Globus pallidus (tissue), 1 donor: ENCODE measurements at regions not wholly inside any gene's neighbourhood (a gene's known extent, or its start where the extent isn't known, plus 50 kb on each side); places are given as distances from the start of the nearest gene placed in this dataset.

Experiments used
- DNase-seq: peaks from one replicate; pipeline ENCODE4 v3.0.0-alpha.2; 2015; ENCODE audit warnings: low spot score

DNA sequence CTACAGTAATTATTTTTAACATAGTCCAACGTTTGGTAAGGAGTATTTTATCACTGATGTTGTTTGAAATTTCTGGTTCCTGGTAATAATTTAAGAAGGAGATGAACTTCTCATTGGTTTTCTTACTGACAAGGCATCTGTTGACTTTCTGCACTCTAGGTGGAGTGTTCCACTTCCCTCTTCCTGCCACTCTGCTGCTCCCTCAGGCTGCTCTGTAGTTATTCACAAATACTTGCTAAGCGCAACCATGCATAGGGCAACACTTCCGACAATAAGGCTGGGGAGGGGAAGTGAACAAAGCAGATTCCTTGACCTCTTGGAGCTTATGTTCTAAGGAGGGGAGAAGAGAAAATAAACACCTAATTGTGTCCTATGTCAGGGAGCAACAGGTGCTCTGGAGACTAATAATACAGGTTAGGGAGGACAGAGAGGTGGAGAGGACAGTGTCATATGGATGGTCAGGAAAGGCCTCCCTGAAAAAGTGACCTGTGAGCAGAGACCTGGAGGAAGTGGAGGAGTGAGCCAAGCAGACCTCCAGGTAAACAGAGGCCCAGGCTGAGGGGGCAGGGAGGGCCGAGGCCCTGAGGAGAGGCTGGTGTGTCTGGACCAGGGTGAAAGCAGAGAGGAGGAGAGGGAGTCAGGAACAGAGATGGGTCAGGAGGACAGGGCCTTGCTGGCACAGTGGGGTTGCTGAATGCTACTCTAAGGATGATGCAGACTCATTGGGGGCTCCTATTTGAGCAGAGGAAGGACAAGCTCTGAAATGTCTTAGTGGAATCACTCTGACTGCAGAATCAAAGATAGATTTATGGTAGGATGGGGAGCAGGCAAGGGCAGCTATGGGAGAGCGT is 134.8 kb upstream of the SLC24A3 start:
- no peak for DNase-seq

DNA sequence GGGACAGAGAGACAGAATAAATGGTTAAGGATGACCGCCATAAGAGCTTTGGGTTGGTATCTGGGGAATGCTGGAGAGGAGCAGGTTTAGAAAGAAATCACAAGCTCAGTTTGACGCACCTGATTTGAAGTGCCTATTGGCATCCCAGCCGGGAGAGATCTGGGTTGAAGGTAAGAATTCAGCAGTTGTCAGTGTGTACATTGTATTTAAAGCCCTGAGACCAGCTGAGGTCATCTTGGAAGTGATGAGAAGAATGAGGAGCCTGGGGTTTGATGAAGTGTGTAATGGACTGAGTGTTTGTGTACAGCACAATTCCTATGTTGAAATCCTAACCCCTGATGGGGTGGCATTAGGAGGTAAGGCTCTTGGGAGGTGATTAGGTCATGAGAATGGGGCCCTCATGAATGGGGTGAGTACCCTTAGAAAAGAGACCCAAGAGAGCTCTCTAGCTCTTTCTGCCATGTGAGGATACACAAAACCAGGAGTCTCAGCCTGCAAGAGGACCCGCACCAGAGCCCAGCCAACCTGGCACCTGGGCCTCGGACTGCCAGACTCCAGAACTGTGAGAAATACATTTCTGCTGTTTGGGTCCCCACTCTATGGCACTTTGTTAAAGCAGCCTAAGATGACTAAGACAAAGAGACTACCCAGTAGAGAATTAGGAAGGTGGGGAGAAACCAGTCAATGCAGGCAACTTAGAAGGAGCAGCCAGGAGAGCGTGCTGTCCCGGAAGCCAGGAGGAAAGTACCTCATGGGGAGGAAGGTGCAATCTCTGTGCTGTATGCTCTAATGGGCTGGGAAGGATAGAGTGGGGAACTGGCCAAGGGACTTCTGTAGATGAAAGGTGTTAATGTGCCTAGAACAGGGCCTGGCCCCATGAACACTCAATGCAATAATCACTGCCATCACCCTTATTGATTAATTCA is 133.7 kb upstream of the SLC24A3 start:
- no peak for DNase-seq

DNA sequence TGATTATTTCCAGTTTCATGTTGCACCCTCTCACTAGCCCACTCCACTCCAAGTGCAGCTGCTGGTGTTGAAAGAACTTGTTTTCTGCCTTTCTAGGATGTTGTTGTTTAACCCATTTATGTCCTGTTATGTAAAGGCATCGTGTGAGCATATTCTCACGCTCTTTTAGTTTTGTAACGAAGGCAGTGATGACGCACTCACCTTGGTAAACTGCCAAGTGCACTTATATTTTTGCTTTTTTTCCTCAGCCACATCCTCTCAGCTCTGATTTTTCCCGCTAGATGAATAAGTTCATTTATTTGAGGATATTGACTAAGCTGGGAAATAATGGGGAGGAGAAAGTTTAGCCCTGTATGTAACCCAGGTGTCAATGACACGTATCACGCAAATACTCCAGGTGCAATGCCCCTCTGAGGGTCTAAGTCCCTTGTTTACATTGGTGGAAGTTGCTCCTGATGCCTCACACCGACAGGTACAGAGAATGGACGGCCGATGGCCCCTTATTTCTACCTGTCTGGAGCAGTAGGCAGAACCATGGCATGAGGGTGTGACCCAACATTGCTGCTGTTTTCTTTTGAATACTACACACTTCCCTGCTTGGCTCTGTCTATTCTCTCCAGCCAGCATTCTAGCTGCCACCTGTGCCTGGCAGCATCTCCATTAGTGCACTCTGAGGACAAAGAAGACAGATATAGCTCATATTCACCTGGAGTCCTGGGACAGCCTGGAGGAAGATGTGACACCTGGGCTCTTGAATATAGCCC is 132.7 kb upstream of the SLC24A3 start:
- no peak for DNase-seq

DNA sequence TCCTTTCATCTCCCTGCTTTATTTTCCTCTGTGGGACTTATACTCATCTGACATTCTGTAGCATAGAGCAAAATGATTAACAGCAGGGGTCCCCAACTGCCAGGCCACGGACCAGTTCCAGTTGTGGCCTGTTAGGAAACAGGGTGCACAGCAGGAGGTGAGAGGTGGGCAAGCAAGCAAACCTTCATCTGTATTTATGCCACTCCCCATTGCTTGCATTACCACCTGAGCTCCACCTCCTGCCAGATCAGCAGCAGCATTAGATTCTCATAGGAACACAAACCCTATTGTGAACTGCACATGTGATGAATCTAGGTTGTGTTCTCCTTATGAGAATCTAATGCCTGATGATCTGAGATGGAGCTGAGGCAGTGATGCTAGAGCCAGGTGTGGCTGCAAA is 130.5 kb upstream of the SLC24A3 start:
- no peak for DNase-seq

DNA sequence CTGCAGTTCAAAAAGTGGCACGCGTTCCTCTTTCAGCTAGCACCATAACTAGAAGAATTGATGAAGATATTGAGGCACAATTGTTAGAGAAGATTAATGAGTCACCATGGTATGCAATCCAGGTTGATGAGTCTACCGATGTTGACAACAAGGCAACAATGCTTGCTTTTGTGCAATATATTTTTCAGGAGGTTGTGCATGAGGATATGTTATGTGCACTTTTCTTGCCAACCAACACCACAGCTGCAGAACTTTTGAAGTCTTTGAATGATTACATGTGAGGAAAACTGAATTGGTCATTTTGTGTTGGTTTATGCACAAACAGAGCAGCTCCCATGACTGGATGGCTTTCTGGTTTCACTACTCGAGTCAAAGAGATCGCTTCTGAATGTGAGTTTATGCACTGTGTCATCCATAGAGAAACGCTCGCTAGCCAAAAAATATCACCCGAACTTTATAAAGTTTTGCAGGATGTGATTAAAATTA is 129.3 kb upstream of the SLC24A3 start:
- no peak for DNase-seq

DNA sequence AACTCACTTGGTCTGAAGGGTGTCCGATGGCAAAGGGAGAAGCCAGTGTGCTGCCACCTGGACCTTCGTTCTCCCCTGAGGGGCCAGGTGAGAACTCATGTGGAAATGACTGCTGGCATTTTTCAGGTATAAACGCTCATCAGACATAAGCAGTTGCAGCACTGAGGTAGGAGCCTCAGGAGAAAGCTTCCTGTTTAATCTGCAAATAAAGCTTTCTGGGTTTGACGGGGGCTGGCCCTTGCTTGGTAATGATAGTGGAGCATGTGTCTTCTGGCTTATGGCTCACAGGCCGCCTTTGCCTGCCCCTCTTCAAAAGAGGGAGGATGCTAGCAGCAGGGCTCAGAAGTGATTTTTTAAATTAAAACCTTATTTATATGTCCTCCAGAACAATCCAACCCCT is 122.1 kb upstream of the SLC24A3 start:
- DNase-seq: no peak

DNA sequence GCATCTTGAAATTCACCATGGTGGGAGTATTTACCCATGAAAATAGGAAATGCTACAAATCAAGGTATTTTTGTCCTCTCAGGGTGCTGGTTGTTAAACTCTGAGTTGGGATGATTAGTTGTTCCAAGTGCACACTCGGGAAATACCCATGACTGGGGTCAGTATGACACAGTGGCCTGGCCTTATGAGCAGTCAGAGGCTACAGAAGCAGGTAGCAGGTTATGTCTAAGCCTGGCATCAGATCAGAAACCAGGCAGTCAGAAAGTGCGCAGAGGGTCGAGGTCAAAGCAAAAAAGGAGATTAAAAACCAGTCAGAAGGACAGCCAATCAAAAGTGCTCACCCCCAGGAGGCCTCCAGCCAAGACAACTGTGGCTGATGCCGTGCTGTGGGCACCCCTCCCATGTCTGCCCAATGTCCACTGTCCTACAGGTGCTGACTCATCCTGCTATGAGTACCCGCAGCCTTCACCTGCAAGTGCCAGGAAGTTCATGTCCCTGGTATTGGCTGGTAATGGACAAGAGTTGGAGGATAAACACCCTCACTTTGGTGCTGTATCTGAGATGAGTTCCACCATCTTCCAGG is 117.4 kb upstream of the SLC24A3 start:
- DNase-seq: no peak

DNA sequence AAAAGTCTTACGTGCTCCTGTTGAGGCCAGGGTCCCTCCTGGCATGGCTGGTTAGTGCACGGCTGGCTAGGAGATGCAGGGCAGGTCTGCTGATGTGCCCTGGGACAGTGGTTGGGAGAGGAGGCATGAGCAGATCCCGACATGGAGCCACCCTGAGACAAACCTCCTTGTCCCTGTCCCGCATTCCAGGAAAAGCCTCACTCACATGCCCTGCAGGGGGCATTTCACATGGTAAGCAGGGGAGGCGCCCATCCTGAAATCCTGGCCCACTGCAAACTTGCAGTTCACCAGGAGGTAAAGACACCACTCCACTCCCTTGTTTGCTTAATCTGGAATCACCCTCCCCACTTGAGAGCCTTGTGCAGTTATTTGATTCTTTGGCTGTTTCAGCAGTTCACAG is 116.7 kb upstream of the SLC24A3 start:
- DNase-seq: no peak

DNA sequence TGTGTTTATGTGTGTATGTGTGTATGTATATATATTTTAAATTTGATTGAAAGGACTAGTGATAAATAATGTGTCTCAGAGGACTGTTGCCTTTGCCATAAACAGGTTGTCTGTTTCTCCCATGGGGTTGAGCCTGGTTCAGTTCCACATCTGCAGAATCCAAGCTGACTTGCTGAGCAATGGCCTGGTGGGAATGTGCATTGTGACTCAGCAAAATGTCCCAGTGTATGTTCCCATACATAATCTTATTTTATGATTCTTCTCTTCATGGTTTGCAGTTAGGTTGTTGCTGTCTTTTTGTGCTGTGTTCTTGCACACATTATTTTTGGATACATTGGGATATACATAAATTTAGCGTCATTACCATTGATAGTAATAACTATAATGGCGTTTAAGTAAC is 115.6 kb upstream of the SLC24A3 start:
- no peak for DNase-seq

DNA sequence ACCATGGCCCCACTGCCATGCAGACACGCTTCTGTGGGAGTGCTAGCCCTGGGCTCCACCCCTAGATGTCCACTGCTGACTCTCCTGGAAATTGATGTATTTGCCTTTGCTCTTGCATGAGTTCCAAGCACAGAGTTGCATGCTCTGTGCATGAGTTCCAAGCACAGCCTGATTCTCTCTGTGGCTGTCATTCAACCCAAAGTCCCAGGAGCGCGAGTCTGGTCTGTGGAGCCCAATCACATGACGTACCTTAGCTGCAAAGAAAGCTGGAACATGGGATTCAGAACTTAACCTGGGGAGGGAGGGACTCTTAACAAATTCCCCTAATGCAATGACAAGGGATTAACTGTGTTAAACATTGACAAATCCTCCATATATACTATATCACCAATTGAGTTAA is 114.3 kb upstream of the SLC24A3 start:
- DNase-seq: no peak

DNA sequence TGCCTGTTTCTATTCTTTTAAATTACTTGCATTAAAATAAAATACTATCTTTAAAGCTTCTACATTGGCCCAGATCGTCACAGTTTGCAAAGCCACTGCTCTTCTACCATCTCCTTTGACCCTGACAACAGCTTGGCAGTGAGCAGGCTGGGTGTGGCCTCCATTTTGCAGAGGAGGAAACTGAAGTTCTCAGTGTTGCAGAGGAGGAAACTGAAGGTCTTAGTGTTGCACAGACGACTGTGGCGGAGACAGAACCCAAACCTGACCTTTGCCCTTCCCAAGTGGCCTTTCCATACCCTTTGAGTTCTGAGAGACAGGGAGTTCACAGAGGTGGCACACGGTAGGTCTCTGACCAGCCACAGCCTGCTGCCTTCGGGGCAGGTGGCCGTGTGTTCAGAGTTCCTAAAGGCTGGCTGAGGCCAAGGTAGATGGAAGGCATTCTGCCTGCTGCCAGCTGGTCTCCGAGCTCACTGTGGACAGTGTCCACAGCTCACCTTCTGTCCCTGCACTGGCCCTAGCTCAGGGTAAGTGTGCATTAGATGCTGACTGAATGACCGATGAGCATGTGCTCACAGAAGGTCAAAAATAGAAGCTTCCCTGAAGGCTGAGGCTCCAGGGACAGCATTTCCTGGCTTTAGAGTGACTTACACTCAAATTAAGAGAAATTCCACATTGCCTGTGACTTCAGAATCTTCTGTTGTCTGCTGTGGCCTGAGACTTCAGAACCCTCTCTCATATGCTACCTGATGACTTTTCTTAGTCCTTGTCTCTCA is 113.5 kb upstream of the SLC24A3 start:
- DNase-seq: no peak

DNA sequence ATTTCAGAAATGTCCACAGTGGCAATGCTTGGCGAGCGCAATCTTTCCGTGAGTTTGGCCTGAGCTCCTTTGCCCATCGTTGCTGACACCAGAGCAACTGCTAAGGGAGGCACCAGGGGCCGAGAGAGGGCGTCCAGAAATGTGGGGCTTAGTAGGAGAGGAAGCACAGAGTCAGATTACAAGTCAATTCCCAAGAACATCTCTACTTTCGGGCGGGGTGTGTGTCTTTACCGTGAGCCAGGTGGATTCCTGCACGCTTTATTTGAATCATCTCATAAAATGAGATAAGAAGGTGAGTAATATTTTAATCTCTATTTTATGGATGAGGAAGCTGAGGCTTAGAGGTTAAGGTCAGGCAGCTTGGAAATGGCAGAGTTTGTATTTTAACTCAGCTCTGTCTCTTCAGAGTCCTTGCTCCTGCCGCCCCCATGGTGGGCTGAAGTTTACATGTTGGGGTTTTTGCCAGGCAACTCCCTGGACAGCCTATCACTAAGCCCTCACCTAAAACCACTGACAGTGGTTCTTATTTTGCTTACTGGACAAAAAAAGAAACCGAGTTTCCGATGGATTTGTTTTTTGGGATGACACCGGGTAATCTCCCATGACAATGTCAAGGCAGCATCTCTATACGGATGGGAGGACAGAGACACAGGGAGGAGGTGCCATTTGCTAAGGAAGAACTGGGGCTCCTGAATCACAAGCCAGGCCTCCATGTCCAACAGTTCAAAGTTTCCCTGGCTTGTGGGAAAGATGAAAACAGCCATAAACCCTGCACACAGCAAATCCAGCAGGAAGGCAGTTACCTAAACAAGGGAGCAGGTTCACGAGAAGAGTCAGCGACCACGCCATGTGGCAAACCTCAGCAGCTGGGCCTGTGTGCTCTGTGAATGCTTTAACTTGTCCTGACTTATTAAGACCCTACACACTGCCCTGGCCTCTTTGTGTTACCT is 112.6 kb upstream of the SLC24A3 start:
- no peak for DNase-seq

DNA sequence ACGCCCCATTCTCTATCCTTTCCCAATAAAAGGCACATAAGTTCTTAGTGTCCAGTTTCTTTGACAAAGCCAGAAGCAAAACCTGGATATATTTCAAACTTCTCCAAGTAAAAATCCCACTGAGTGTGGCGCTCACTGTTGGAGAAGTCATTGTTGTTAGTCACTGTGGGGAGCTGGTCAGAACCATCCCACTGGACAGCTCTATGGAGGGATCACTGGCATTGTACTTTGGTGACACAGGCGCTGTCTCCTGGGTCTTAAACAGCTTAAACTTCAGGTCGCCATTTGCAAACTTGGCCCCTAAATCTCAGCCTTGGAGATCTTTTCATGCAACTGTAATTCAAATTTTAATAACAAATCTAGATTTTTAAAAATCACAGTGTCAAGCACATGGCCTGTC is 111.5 kb upstream of the SLC24A3 start:
- DNase-seq: no peak

DNA sequence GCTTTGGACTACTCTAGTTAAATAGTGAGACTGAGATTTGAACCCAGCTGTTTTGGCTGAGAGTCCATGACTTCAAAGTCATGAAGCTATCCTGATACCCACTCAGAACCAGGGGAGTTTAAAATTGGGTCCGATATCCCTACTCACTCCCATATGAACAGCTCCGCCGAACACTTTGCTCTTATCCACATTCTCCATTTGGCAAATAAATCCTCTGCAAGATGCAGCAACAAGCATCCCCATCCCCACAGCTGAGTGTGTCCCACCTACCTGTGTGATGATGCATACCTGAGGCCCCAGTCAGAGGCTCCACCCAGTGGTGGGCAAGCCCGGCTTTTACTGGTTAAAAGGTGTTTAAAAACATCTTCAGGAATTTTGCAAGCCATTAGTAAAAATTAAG is 108.3 kb upstream of the SLC24A3 start:
- DNase-seq: no peak

DNA sequence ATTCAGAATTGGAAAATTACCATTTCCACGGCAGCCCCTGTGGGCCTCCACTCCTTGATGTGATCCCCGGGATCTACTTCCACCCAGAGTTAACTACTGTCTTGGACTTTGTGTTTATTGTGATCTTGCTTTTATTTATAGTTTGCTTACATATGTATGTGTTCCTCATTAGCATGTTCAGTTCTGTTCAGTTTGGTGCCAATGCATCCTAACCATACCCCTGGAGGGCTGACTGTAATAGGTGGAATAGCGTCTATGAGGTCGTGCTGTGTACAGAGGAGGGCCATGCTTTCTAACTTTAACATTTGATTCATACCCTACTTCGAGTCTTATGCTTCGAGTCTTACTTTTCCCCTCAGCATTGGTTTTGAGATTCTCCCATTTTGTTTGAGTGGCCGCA is 104.3 kb upstream of the SLC24A3 start:
- DNase-seq: no peak

DNA sequence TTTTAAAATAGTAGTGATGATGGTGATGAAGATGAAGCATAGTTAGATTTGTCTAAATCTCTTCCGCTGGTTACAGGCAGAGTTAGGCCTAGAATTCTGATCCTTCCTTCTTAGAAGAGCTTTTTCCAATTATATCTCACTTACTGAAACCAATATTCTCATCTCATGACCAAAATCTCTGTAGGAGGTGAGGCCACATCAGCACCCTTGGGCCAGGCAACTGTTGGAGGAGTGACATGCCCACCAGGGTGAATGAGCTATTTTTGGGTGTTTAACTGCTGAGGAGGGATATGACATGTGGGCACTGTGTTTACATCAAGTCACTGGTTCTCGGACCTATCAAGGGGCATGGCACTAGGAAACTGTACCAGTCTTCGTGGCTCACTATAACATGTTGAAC is 102.2 kb upstream of the SLC24A3 start:
- DNase-seq: no peak

DNA sequence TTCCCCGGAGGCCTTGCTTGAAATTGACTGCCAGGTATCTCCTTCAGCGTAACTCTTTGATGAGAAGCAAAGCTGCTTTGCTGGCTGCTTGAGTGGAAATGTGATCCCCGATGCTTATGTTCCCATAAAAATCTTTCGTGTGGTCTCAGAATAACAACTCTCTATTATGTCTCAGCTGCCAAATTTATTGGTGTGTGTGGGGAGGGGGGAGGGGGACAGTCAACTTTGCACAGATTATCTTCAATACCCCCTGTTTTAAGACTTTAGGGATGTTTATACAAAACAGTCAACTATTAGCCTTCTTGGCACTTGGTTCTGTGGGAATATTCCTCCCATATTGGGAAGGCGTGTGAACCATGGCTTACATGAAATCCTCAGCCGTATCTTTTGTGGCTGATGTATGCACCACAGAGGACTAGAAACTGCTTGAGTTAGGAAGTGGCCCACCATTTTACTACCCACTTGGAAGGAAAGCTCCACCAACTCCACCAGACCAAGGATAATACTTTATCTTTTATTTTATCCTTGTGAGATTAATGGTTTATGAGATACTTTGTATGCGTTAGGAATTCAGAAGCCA is 101.5 kb upstream of the SLC24A3 start:
- no peak for DNase-seq

DNA sequence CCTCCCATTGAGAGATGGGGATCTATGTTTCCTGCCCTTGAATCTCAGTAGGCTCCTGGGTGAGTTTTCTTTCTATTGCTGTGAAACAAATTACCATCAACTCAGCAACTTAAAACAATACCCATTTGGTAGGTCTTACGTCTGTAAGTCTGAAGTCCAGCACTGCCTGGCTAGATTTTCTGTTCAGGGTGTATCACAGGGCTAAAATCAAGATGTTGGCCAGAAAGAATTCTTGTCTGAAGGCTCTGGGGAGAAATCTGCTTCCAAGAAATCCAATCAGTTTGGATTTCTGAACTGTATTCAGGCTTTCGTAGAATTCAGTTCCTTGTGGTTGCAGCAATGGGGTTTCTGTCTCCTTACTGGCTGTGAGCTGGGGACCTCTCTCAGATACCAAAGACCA is 99.6 kb upstream of the SLC24A3 start:
- no peak for DNase-seq

DNA sequence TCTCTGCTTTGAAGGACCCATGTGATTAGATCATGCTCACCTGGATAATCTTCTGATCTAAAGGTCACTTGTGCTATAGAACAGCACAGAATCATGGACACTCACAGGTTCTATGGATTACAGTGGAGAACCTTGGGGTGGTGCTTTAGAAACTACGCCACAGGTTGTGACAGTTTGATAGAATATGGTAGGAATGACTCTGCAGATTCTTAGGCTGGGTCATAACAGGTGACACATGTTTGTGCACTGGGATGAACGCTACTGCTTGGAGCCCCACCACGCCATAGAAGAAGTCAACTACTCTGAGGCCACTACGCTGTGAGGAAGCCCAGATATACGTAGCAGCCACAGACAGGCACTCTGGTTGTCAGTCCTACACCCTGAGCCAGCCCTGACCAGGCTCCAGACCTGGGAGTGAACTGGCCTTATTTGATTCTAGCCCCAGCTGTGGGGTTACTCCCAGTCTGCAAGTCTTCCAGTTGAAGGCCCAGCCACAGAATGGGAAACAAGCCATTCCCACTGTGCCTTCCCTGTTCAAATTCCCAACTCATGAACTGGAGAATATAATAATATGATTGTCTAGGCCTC is 99.0 kb upstream of the SLC24A3 start:
- no peak for DNase-seq
